ENCODE measurements at regions not wholly inside any gene's neighbourhood (a gene's known extent, or its start where the extent isn't known, plus 50 kb on each side); places are given as distances from the start of the nearest gene placed in this dataset.

- Mint-ChIP-seq H3K4me1 (ENCODE audit: low read depth) (no peaks in the 10 kb centered on the region), H3K9me3 (no peaks in the 10 kb centered on the region), H3K27ac (no peak overlapping the region), H3K27me3 (peaks cover 2% of the 10 kb centered on the region), H3K4me3 (no peak overlapping the region), H3K36me3 (ENCODE audit: low read depth) (no peaks in the 10 kb centered on the region)
- no peak for DNase-seq
These were observed 313.4 kb upstream of the RASGRP1 start for GRCh38 chr15:38878026-38878425.

- Mint-ChIP-seq H3K36me3 (ENCODE audit: low read depth) (no peaks in the 10 kb centered on the region), H3K9me3 (no peaks in the 10 kb centered on the region), H3K27ac (no peak overlapping the region), H3K4me1 (ENCODE audit: low read depth) (peaks cover 2% of the 10 kb centered on the region), H3K27me3 (peaks cover 2% of the 10 kb centered on the region), H3K4me3 (no peak overlapping the region)
- no peak for DNase-seq
These were observed 314.3 kb upstream of the RASGRP1 start for GRCh38 chr15:38878926-38879325.

- no peaks in the 10 kb centered on the region for H3K36me3 Mint-ChIP-seq (ENCODE audit: low read depth)
These were observed 315.4 kb upstream of the RASGRP1 start for GRCh38 chr15:38879909-38880471.

GRCh38 chr15:38882221-38882620 lies 317.6 kb upstream of the RASGRP1 start:
- no peak for DNase-seq
- Mint-ChIP-seq H3K27ac (no peak overlapping the region), H3K9me3 (no peaks in the 10 kb centered on the region), H3K4me3 (no peak overlapping the region), H3K27me3 (peaks cover 4% of the 10 kb centered on the region), H3K4me1 (ENCODE audit: low read depth) (peaks cover 4% of the 10 kb centered on the region), H3K36me3 (ENCODE audit: low read depth) (no peaks in the 10 kb centered on the region)

More at GRCh38 chr15:38879909-38880471, 315.4 kb upstream of the RASGRP1 start:
- Mint-ChIP-seq H3K4me3 (no peak overlapping the region), H3K27ac (no peak overlapping the region), H3K27me3 (peaks cover 2% of the 10 kb centered on the region), H3K4me1 (ENCODE audit: low read depth) (peaks cover 4% of the 10 kb centered on the region), H3K9me3 (no peaks in the 10 kb centered on the region)
- no peak for DNase-seq

- Mint-ChIP-seq H3K27ac (no peak overlapping the region), H3K27me3 (peaks cover 4% of the 10 kb centered on the region), H3K4me1 (ENCODE audit: low read depth) (peaks cover 4% of the 10 kb centered on the region), H3K9me3 (no peaks in the 10 kb centered on the region), H3K4me3 (no peak overlapping the region), H3K36me3 (ENCODE audit: low read depth) (no peaks in the 10 kb centered on the region)
- DNase-seq, result no peak
These were observed 319.4 kb upstream of the RASGRP1 start for GRCh38 chr15:38883987-38884386.

GRCh38 chr15:38885001-38885400 lies 320.4 kb upstream of the RASGRP1 start:
- Mint-ChIP-seq H3K27ac (no peak overlapping the region), H3K27me3 (peaks cover 4% of the 10 kb centered on the region), H3K4me1 (ENCODE audit: low read depth) (peaks cover 4% of the 10 kb centered on the region), H3K36me3 (ENCODE audit: low read depth) (no peaks in the 10 kb centered on the region), H3K4me3 (no peak overlapping the region), H3K9me3 (no peaks in the 10 kb centered on the region)
- no peak for DNase-seq

GRCh38 chr15:38885471-38885952 lies 320.9 kb upstream of the RASGRP1 start:
- Mint-ChIP-seq H3K4me1 (ENCODE audit: low read depth) (peaks cover 4% of the 10 kb centered on the region), H3K4me3 (no peak overlapping the region), H3K27ac (no peak overlapping the region), H3K27me3 (peaks cover 4% of the 10 kb centered on the region), H3K9me3 (no peaks in the 10 kb centered on the region), H3K36me3 (ENCODE audit: low read depth) (no peaks in the 10 kb centered on the region)
- no peak for DNase-seq

GRCh38 chr15:38886315-38887163 lies 321.9 kb upstream of the RASGRP1 start:
- no peak overlapping the region for H3K4me3 Mint-ChIP-seq
- peaks cover 7% of the 10 kb centered on the region for H3K27me3 Mint-ChIP-seq
- H3K27ac Mint-ChIP-seq, result no peak overlapping the region

GRCh38 chr15:38888701-38889221 lies 324.1 kb upstream of the RASGRP1 start:
- no peaks in the 10 kb centered on the region for H3K9me3 Mint-ChIP-seq
- H3K4me3 Mint-ChIP-seq, result no peak overlapping the region
- H3K36me3 Mint-ChIP-seq (ENCODE audit: low read depth), result no peaks in the 10 kb centered on the region
- no peak overlapping the region for H3K27ac Mint-ChIP-seq
- peaks cover 4% of the 10 kb centered on the region for H3K4me1 Mint-ChIP-seq (ENCODE audit: low read depth)
- DNase-seq, result no peak
- H3K27me3 Mint-ChIP-seq, result peaks cover 14% of the 10 kb centered on the region

More at GRCh38 chr15:38886315-38887163, 321.9 kb upstream of the RASGRP1 start:
- Mint-ChIP-seq H3K9me3 (no peaks in the 10 kb centered on the region), H3K36me3 (ENCODE audit: low read depth) (no peaks in the 10 kb centered on the region), H3K4me1 (ENCODE audit: low read depth) (peaks cover 4% of the 10 kb centered on the region)
- no peak for DNase-seq

GRCh38 chr15:38890194-38890593 lies 325.6 kb upstream of the RASGRP1 start:
- H3K27me3 Mint-ChIP-seq, result peaks cover 14% of the 10 kb centered on the region
- no peak for DNase-seq
- no peaks in the 10 kb centered on the region for H3K9me3 Mint-ChIP-seq
- no peaks in the 10 kb centered on the region for H3K4me1 Mint-ChIP-seq (ENCODE audit: low read depth)
- H3K27ac Mint-ChIP-seq, result no peak overlapping the region
- H3K4me3 Mint-ChIP-seq, result no peak overlapping the region
- no peaks in the 10 kb centered on the region for H3K36me3 Mint-ChIP-seq (ENCODE audit: low read depth)

- no peak for DNase-seq
- Mint-ChIP-seq H3K9me3 (no peaks in the 10 kb centered on the region), H3K4me3 (no peak overlapping the region), H3K27ac (no peak overlapping the region), H3K4me1 (ENCODE audit: low read depth) (no peaks in the 10 kb centered on the region), H3K36me3 (ENCODE audit: low read depth) (no peaks in the 10 kb centered on the region), H3K27me3 (peaks cover 12% of the 10 kb centered on the region)
These were observed 329.3 kb upstream of the RASGRP1 start for GRCh38 chr15:38893925-38894242.

- DNase-seq, result no peak
- Mint-ChIP-seq H3K27me3 (peaks cover 12% of the 10 kb centered on the region), H3K27ac (no peak overlapping the region), H3K4me1 (ENCODE audit: low read depth) (no peaks in the 10 kb centered on the region), H3K4me3 (no peak overlapping the region), H3K36me3 (ENCODE audit: low read depth) (no peaks in the 10 kb centered on the region), H3K9me3 (no peaks in the 10 kb centered on the region)
These were observed 329.8 kb upstream of the RASGRP1 start for GRCh38 chr15:38894243-38894948.

- no peak overlapping the region for H3K4me3 Mint-ChIP-seq
- no peaks in the 10 kb centered on the region for H3K4me1 Mint-ChIP-seq (ENCODE audit: low read depth)
- no peak overlapping the region for H3K27ac Mint-ChIP-seq
- H3K27me3 Mint-ChIP-seq, result peaks cover 12% of the 10 kb centered on the region
- no peaks in the 10 kb centered on the region for H3K36me3 Mint-ChIP-seq (ENCODE audit: low read depth)
- no peaks in the 10 kb centered on the region for H3K9me3 Mint-ChIP-seq
- no peak for DNase-seq
These were observed 331.0 kb upstream of the RASGRP1 start for GRCh38 chr15:38895326-38896255.

GRCh38 chr15:38896647-38897046 lies 332.0 kb upstream of the RASGRP1 start:
- H3K27me3 Mint-ChIP-seq, result peaks cover 7% of the 10 kb centered on the region
- no peak overlapping the region for H3K27ac Mint-ChIP-seq
- no peak overlapping the region for H3K4me3 Mint-ChIP-seq
- no peaks in the 10 kb centered on the region for H3K4me1 Mint-ChIP-seq (ENCODE audit: low read depth)
- no peaks in the 10 kb centered on the region for H3K36me3 Mint-ChIP-seq (ENCODE audit: low read depth)
- no peak for DNase-seq
- no peaks in the 10 kb centered on the region for H3K9me3 Mint-ChIP-seq
